HG02763 (cell line): ENCODE measurements at regions not wholly inside any gene's neighbourhood (a gene's known extent, or its start where the extent isn't known, plus 50 kb on each side); places are given as distances from the start of the nearest gene placed in this dataset.

Experiments
- ATAC-seq: cut with Tn5 transposase; IDR thresholded peaks from one replicate; pipeline ENCODE4 v1.9.1; 2021; ENCODE audit warnings: mild to moderate bottlenecking, moderate library complexity; ENCODE audit not compliant: unreplicated experiment

GRCh38 chr14:101379842-101380241 is 181.5 kb upstream of the DIO3 start:
- no peak for ATAC-seq

GRCh38 chr14:101380512-101380911 is 180.8 kb upstream of the DIO3 start:
- ATAC-seq, result no peak

GRCh38 chr14:101380940-101381339 is 180.4 kb upstream of the DIO3 start:
- ATAC-seq, result no peak

GRCh38 chr14:101383737-101384338 is 177.5 kb upstream of the DIO3 start:
- ATAC-seq, result no peak

GRCh38 chr14:101394374-101394773 is 166.9 kb upstream of the DIO3 start:
- no peak for ATAC-seq

GRCh38 chr14:101395779-101396178 is 165.5 kb upstream of the DIO3 start:
- no peak for ATAC-seq

GRCh38 chr14:101397206-101397605 is 164.1 kb upstream of the DIO3 start:
- no peak for ATAC-seq

- no peak for ATAC-seq
Observed at GRCh38 chr14:101398011-101398410, 163.3 kb upstream of the DIO3 start.

GRCh38 chr14:101399737-101400517 is 161.4 kb upstream of the DIO3 start:
- no peak for ATAC-seq

- ATAC-seq, result no peak
Observed at GRCh38 chr14:101400830-101401229, 160.5 kb upstream of the DIO3 start.

- ATAC-seq, result no peak
Observed at GRCh38 chr14:101402936-101403660, 158.2 kb upstream of the DIO3 start.

- ATAC-seq, result no peak
Observed at GRCh38 chr14:101404426-101405170, 156.7 kb upstream of the DIO3 start.

GRCh38 chr14:101405171-101405883 is 156.0 kb upstream of the DIO3 start:
- no peak for ATAC-seq

- no peak for ATAC-seq
Observed at GRCh38 chr14:101406921-101407320, 154.4 kb upstream of the DIO3 start.

GRCh38 chr14:101407328-101407727 is 154.0 kb upstream of the DIO3 start:
- ATAC-seq, result no peak

- ATAC-seq, result no peak
Observed at GRCh38 chr14:101408077-101408831, 153.0 kb upstream of the DIO3 start.

GRCh38 chr14:101409006-101409543 is 152.2 kb upstream of the DIO3 start:
- ATAC-seq, result no peak

- ATAC-seq, result no peak
Observed at GRCh38 chr14:101410126-101410525, 151.2 kb upstream of the DIO3 start.

GRCh38 chr14:101411151-101411550 is 150.1 kb upstream of the DIO3 start:
- ATAC-seq, result no peak

GRCh38 chr14:101411779-101412178 is 149.5 kb upstream of the DIO3 start:
- no peak for ATAC-seq
